HEK293 (cell line): ENCODE measurements at regions not wholly inside any gene's neighbourhood (a gene's known extent, or its start where the extent isn't known, plus 50 kb on each side); places are given as distances from the start of the nearest gene placed in this dataset.

ENCODE experiments used
- CTCF ChIA-PET: fragments of 350-600 bp; formaldehyde crosslinking; extraction: SDS; loops from one replicate; lab custom pipeline; 2021; ENCODE audit warnings: antibody characterized with exemption; lab: Yijun Ruan, JAX
- POLR2A ChIA-PET: fragments of 300-600 bp; formaldehyde crosslinking; extraction: SDS; loops from one replicate; lab custom pipeline; 2020; ENCODE audit warnings: antibody characterized with exemption, inconsistent platforms; lab: Yijun Ruan, JAX
- H3K27ac ChIP-seq: fragments of 200-500 bp; sonication (Bioruptor generic); 2 replicates; pipeline ENCODE4 v1.5.1; 2014; ENCODE audit warnings: low read depth, low read length, control low read depth, inconsistent platforms; ENCODE audit errors: extremely low read depth
- H3K36me3 ChIP-seq, 2 experiments: fragments of 200-500 bp in 1 of 2; sonication (Bioruptor generic) in 1 of 2; 1 replicate in 1 of 2; 2 replicates in 1 of 2; pipeline ENCODE4 v1.5.1; 2014 to 2017; ENCODE audit warnings: inconsistent platforms in 2 of 2, low read length in 2 of 2; ENCODE audit not compliant: control insufficient read depth in 2 of 2, insufficient read depth in 1 of 2
- H3K4me1 ChIP-seq: fragments of 200-500 bp; sonication (Bioruptor generic); 2 replicates; pipeline ENCODE4 v1.5.1; 2014; ENCODE audit warnings: mild to moderate bottlenecking, low read length, inconsistent platforms; ENCODE audit not compliant: control insufficient read depth, insufficient read depth
- H3K4me3 ChIP-seq: 2 replicates; pipeline ENCODE4 v1.5.1; 2011; ENCODE audit warnings: low read depth, mild to moderate bottlenecking, control low read depth, low read length, moderate library complexity
- H3K9me3 ChIP-seq: fragments of 200-500 bp; sonication (Bioruptor generic); 2 replicates; pipeline ENCODE4 v1.5.1; 2014; ENCODE audit warnings: low read depth, low read length, inconsistent platforms; ENCODE audit not compliant: control insufficient read depth, insufficient read depth
- KLF1 ChIP-seq: fragments of 450-650 bp; formaldehyde crosslinking; IDR thresholded peaks from 2 replicates; pipeline ENCODE4 v1.5.1; 2016; ENCODE audit warnings: missing biosample characterization, missing genetic modification characterization
- KLF7 ChIP-seq: fragments of 450-650 bp; formaldehyde crosslinking; IDR thresholded peaks from 2 replicates; pipeline ENCODE4 v1.5.1; 2016; ENCODE audit warnings: missing biosample characterization, missing genetic modification characterization, borderline replicate concordance
- KLF9 ChIP-seq: fragments of 450-650 bp; formaldehyde crosslinking; IDR thresholded peaks from 2 replicates; pipeline ENCODE4 v1.5.1; 2016; ENCODE audit warnings: missing biosample characterization, missing genetic modification characterization, low read depth
- PRDM1 ChIP-seq: fragments of 450-650 bp; formaldehyde crosslinking; IDR thresholded peaks from 2 replicates; pipeline ENCODE4; 2016; ENCODE audit warnings: missing biosample characterization, missing genetic modification characterization
- SCRT2 ChIP-seq: fragments of 450-650 bp; formaldehyde crosslinking; IDR thresholded peaks from 2 replicates; pipeline ENCODE4 v1.5.1; 2016; ENCODE audit warnings: missing biosample characterization, missing genetic modification characterization
- ZBTB1 ChIP-seq: fragments of 450-650 bp; formaldehyde crosslinking; IDR thresholded peaks from 2 replicates; pipeline ENCODE4 v1.5.1; 2016; ENCODE audit warnings: missing biosample characterization, missing genetic modification characterization
- ZBTB20 ChIP-seq: fragments of 450-650 bp; formaldehyde crosslinking; IDR thresholded peaks from 2 replicates; pipeline ENCODE4 v1.5.1; 2016; ENCODE audit warnings: missing biosample characterization, missing genetic modification characterization
- ZEB2 ChIP-seq: fragments of 450-650 bp; formaldehyde crosslinking; IDR thresholded peaks from 2 replicates; pipeline ENCODE4 v1.5.1; 2016; ENCODE audit warnings: missing biosample characterization, missing genetic modification characterization
- ZFP69B ChIP-seq: fragments of 450-650 bp; formaldehyde crosslinking; IDR thresholded peaks from 2 replicates; pipeline ENCODE4 v1.5.1; 2016; ENCODE audit warnings: missing biosample characterization, missing genetic modification characterization
- ZNF133 ChIP-seq: fragments of 450-650 bp; formaldehyde crosslinking; IDR thresholded peaks from 2 replicates; pipeline ENCODE4 v1.5.1; 2016; ENCODE audit warnings: missing biosample characterization, missing genetic modification characterization
- ZNF138 ChIP-seq: fragments of 450-650 bp; formaldehyde crosslinking; IDR thresholded peaks from 2 replicates; pipeline ENCODE4 v1.5.1; 2016; ENCODE audit warnings: missing biosample characterization, missing genetic modification characterization, borderline replicate concordance
- ZNF202 ChIP-seq: fragments of 450-650 bp; formaldehyde crosslinking; IDR thresholded peaks from 2 replicates; pipeline ENCODE4 v1.5.1; 2016; ENCODE audit warnings: missing biosample characterization, missing genetic modification characterization, borderline replicate concordance
- ZNF211 ChIP-seq: fragments of 450-650 bp; formaldehyde crosslinking; IDR thresholded peaks from 2 replicates; pipeline ENCODE4 v1.5.1; 2016; ENCODE audit warnings: low read depth, missing biosample characterization, missing genetic modification characterization
- ZNF248 ChIP-seq: fragments of 450-650 bp; formaldehyde crosslinking; IDR thresholded peaks from 2 replicates; pipeline ENCODE4 v1.5.1; 2017; ENCODE audit warnings: missing biosample characterization, missing genetic modification characterization
- ZNF292 ChIP-seq: fragments of 450-650 bp; formaldehyde crosslinking; IDR thresholded peaks from 2 replicates; pipeline ENCODE4 v1.5.1; 2016; ENCODE audit warnings: low read depth, missing biosample characterization, missing genetic modification characterization, borderline replicate concordance
- ZNF335 ChIP-seq: fragments of 450-650 bp; formaldehyde crosslinking; conservative IDR thresholded peaks from 2 replicates; pipeline ENCODE4 v1.5.1; 2016; ENCODE audit warnings: missing biosample characterization, missing genetic modification characterization
- ZNF37A ChIP-seq: fragments of 450-650 bp; IDR thresholded peaks from 2 replicates; pipeline ENCODE4 v1.5.1; 2018; ENCODE audit warnings: missing biosample characterization, missing genetic modification characterization
- ZNF391 ChIP-seq: fragments of 450-650 bp; formaldehyde crosslinking; IDR thresholded peaks from 2 replicates; pipeline ENCODE4 v1.5.1; 2016; ENCODE audit warnings: low read depth, missing biosample characterization, missing genetic modification characterization, borderline replicate concordance
- ZNF423 ChIP-seq: fragments of 450-650 bp; formaldehyde crosslinking; IDR thresholded peaks from 2 replicates; pipeline ENCODE4 v1.5.1; 2016; ENCODE audit warnings: missing biosample characterization, missing genetic modification characterization
- ZNF549 ChIP-seq: fragments of 450-650 bp; IDR thresholded peaks from 2 replicates; pipeline ENCODE4 v1.5.1; 2018; ENCODE audit warnings: missing biosample characterization, missing genetic modification characterization, mild to moderate bottlenecking, inconsistent platforms, moderate library complexity
- ZNF560 ChIP-seq: fragments of 450-650 bp; formaldehyde crosslinking; IDR thresholded peaks from 2 replicates; pipeline ENCODE4 v1.5.1; 2017; ENCODE audit warnings: missing biosample characterization, missing genetic modification characterization, borderline replicate concordance
- ZNF610 ChIP-seq: fragments of 450-650 bp; formaldehyde crosslinking; IDR thresholded peaks from 2 replicates; pipeline ENCODE4 v1.5.1; 2016; ENCODE audit warnings: missing biosample characterization, missing genetic modification characterization, borderline replicate concordance
- ZNF624 ChIP-seq: fragments of 450-650 bp; formaldehyde crosslinking; IDR thresholded peaks from 2 replicates; pipeline ENCODE4 v1.5.1; 2017; ENCODE audit warnings: missing biosample characterization, missing genetic modification characterization
- ZNF629 ChIP-seq: fragments of 450-650 bp; formaldehyde crosslinking; IDR thresholded peaks from 2 replicates; pipeline ENCODE4 v1.5.1; 2017; ENCODE audit warnings: missing biosample characterization, missing genetic modification characterization
- ZNF707 ChIP-seq: fragments of 450-650 bp; formaldehyde crosslinking; IDR thresholded peaks from 2 replicates; pipeline ENCODE4 v1.5.1; 2016; ENCODE audit warnings: missing biosample characterization, missing genetic modification characterization
- ZNF747 ChIP-seq: fragments of 450-650 bp; formaldehyde crosslinking; IDR thresholded peaks from 2 replicates; pipeline ENCODE4 v1.5.1; 2016; ENCODE audit warnings: missing biosample characterization, missing genetic modification characterization
- ZNF837 ChIP-seq: fragments of 450-650 bp; formaldehyde crosslinking; IDR thresholded peaks from 2 replicates; pipeline ENCODE4 v1.5.1; 2016; ENCODE audit warnings: missing biosample characterization, missing genetic modification characterization
- ZSCAN30 ChIP-seq: fragments of 450-650 bp; IDR thresholded peaks from 2 replicates; pipeline ENCODE4 v1.5.1; 2018; ENCODE audit warnings: missing biosample characterization, mild to moderate bottlenecking, missing genetic modification characterization, moderate library complexity
- TF ChIP-seq, protein P1 (sequence below): fragments of 450-650 bp; formaldehyde crosslinking; IDR thresholded peaks from 2 replicates; pipeline ENCODE4 v1.5.1; 2016; ENCODE audit warnings: missing biosample characterization, missing genetic modification characterization
- TF ChIP-seq, protein P2 (sequence below): fragments of 450-650 bp; formaldehyde crosslinking; IDR thresholded peaks from 2 replicates; pipeline ENCODE4 v1.5.1; 2017; ENCODE audit warnings: missing biosample characterization, missing genetic modification characterization
- TF ChIP-seq, protein P3 (sequence below): fragments of 450-650 bp; formaldehyde crosslinking; IDR thresholded peaks from 2 replicates; pipeline ENCODE4; 2016; ENCODE audit warnings: missing biosample characterization, missing genetic modification characterization
- TF ChIP-seq, protein P4 (sequence below): fragments of 450-650 bp; formaldehyde crosslinking; IDR thresholded peaks from 2 replicates; pipeline ENCODE4 v1.5.1; 2016; ENCODE audit warnings: missing biosample characterization, missing genetic modification characterization

DNA sequence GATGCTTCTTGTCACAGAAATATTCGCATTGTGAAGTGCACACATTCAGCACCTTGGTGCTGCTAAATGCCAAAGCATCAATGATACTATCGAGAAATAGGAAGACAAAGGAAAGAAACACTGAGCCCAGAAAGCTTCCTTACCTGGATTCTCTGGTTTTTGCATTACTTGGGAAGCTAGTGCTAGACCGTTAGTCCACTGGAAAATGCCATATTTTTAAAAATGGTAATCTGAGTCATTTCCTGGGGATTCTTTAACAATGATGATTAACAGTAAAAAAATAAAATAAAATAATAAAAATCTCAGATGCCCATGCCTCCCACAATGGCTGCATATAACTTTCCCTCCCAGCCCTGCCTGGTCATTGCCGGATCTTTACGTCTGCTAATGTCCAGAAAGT lies 420.1 kb upstream of the MGMT start:
- H3K4me3 ChIP-seq, result no peak overlapping the region
- POLR2A ChIA-PET, result no interaction called here

DNA sequence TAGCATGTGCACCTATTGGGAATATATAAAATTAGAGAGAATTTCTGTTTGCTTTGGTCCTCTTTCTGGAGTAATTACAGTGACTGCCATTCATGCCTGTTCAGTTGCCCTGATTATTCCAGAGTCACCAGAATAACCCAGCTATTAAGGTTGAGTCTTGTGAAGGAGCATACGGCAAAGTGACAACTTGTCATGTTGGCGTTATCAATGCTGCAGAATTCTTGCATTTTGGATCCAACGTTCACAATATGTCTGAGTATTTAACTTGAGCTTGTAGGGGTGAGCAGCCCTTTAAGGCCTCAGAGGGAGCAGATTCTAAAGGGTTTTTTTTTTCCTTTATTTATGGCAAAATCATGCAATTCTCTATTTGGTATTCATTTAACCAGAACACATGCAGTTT lies 419.4 kb upstream of the MGMT start:
- CTCF ChIA-PET, result no interaction called here
- no peaks in the 10 kb centered on the region for H3K36me3 ChIP-seq
- H3K4me3 ChIP-seq, result no peak overlapping the region
- TF ChIP-seq ZNF391 (tag by site-specific recombination) (no peak), ZNF248 (tag by site-specific recombination) (no peak), ZFP69B (no peak), ZNF837 (tag by site-specific recombination) (no peak), ZNF335 (tag by site-specific recombination) (no peak), ZNF629 (tag by site-specific recombination) (no peak), KLF1 (no peak), ZSCAN30 (tag by site-specific recombination) (no peak), ZNF211 (tag by site-specific recombination) (no peak), ZBTB20 (no peak), ZNF549 (tag by site-specific recombination) (no peak), ZNF202 (tag by site-specific recombination) (no peak), ZNF292 (tag by site-specific recombination) (no peak), ZNF560 (tag by site-specific recombination) (no peak)
- TF ChIP-seq, protein P1, sequence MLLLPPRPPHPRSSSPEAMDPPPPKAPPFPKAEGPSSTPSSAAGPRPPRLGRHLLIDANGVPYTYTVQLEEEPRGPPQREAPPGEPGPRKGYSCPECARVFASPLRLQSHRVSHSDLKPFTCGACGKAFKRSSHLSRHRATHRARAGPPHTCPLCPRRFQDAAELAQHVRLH (tag by site-specific recombination), result no peak
- TF ChIP-seq, protein P2, sequence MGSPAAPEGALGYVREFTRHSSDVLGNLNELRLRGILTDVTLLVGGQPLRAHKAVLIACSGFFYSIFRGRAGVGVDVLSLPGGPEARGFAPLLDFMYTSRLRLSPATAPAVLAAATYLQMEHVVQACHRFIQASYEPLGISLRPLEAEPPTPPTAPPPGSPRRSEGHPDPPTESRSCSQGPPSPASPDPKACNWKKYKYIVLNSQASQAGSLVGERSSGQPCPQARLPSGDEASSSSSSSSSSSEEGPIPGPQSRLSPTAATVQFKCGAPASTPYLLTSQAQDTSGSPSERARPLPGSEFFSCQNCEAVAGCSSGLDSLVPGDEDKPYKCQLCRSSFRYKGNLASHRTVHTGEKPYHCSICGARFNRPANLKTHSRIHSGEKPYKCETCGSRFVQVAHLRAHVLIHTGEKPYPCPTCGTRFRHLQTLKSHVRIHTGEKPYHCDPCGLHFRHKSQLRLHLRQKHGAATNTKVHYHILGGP (tag by site-specific recombination), result no peak
- TF ChIP-seq, protein P3, sequence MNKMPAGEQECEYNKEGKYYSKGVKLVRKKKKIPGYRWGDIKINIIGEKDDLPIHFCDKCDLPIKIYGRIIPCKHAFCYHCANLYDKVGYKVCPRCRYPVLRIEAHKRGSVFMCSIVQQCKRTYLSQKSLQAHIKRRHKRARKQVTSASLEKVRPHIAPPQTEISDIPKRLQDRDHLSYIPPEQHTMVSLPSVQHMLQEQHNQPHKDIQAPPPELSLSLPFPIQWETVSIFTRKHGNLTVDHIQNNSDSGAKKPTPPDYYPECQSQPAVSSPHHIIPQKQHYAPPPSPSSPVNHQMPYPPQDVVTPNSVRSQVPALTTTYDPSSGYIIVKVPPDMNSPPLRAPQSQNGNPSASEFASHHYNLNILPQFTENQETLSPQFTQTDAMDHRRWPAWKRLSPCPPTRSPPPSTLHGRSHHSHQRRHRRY (tag by site-specific recombination), result no peak
- no peaks in the 10 kb centered on the region for H3K9me3 ChIP-seq
- POLR2A ChIA-PET, result no interaction called here
- H3K4me1 ChIP-seq, result no peaks in the 10 kb centered on the region
- no peak overlapping the region for H3K27ac ChIP-seq

More for the DNA sequence above, 420.1 kb upstream of the MGMT start:
- H3K27ac ChIP-seq, result no peak overlapping the region
- no peaks in the 10 kb centered on the region for H3K36me3 ChIP-seq
- H3K4me1 ChIP-seq, result no peaks in the 10 kb centered on the region
- CTCF ChIA-PET, result no interaction called here
- TF ChIP-seq ZNF133 (tag by site-specific recombination) (no peak), SCRT2 (no peak), ZNF707 (no peak), KLF7 (tag by site-specific recombination) (no peak), ZNF747 (tag by site-specific recombination) (no peak), ZNF138 (tag by site-specific recombination) (no peak), ZNF37A (tag by site-specific recombination) (no peak), ZNF624 (no peak), ZNF610 (tag by site-specific recombination) (no peak), PRDM1 (no peak), KLF9 (tag by site-specific recombination) (no peak), ZEB2 (no peak), ZBTB1 (tag by site-specific recombination) (no peak), ZSCAN30 (tag by site-specific recombination) (no peak), ZNF423 (tag by site-specific recombination) (no peak)
- TF ChIP-seq, protein P4, sequence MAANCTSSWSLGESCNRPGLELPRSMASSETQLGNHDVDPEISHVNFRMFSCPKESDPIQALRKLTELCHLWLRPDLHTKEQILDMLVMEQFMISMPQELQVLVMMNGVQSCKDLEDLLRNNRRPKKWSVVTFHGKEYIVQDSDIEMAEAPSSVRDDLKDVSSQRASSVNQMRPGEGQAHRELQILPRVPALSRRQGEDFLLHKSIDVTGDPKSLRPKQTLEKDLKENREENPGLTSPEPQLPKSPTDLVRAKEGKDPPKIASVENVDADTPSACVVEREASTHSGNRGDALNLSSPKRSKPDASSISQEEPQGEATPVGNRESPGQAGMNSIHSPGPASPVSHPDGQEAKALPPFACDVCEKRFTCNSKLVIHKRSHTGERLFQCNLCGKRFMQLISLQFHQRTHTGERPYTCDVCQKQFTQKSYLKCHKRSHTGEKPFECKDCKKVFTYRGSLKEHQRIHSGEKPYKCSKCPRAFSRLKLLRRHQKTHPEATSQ, result no peak
- H3K9me3 ChIP-seq, result no peaks in the 10 kb centered on the region
